Mesenchymal stem cell (in vitro differentiated cells and primary cell): ENCODE measurements at regions not wholly inside any gene's neighbourhood (a gene's known extent, or its start where the extent isn't known, plus 50 kb on each side); places are given as distances from the start of the nearest gene placed in this dataset.
A peak's percentile ranks its signal among the peaks of the same experiment; 100 is the strongest.

Experiments
- DNase-seq: peaks from one replicate; pipeline ENCODE4 v3.0.0-alpha.2; 2013
- H2AFZ ChIP-seq: one replicate; pipeline ENCODE4 v1.6.1; 2013; ENCODE audit warnings: low read depth, mild to moderate bottlenecking, control low read depth, inconsistent platforms, low read length, moderate library complexity
- H2AK5ac ChIP-seq: 2 replicates; pipeline ENCODE4 v1.6.1; 2013; ENCODE audit warnings: low read length, moderate library complexity, mild to moderate bottlenecking, inconsistent platforms; ENCODE audit not compliant: severe bottlenecking
- H2BK120ac ChIP-seq: one replicate; pipeline ENCODE4 v1.6.1; 2013; ENCODE audit warnings: low read depth, mild to moderate bottlenecking, inconsistent platforms, low read length, moderate library complexity
- H2BK12ac ChIP-seq, 2 experiments: one replicate each; pipeline ENCODE4 v1.6.1; 2013; ENCODE audit warnings: inconsistent platforms in 2 of 2, low read length in 2 of 2, mild to moderate bottlenecking in 2 of 2, moderate library complexity in 2 of 2, control low read depth in 1 of 2
- H2BK15ac ChIP-seq: one replicate; pipeline ENCODE4 v1.6.1; 2013; ENCODE audit warnings: mild to moderate bottlenecking, low read depth, inconsistent platforms; ENCODE audit not compliant: poor library complexity, severe bottlenecking
- H2BK5ac ChIP-seq: 2 replicates; pipeline ENCODE4 v1.6.1; 2013; ENCODE audit warnings: low read depth, mild to moderate bottlenecking, low read length, control low read depth, inconsistent platforms; ENCODE audit not compliant: poor library complexity, severe bottlenecking
- H3K14ac ChIP-seq, 2 experiments: one replicate each; pipeline ENCODE4 v1.6.1; 2013; ENCODE audit warnings: inconsistent platforms in 2 of 2, low read length in 2 of 2, control low read depth in 1 of 2, mild to moderate bottlenecking in 1 of 2, moderate library complexity in 1 of 2
- H3K18ac ChIP-seq, 2 experiments: one replicate each; pipeline ENCODE4 v1.6.1; 2013; ENCODE audit warnings: inconsistent platforms in 2 of 2, low read length in 2 of 2, control low read depth in 1 of 2, low read depth in 1 of 2, mild to moderate bottlenecking in 1 of 2
- H3K23ac ChIP-seq, 2 experiments: one replicate each; pipeline ENCODE4 v1.6.1; 2013; ENCODE audit warnings: inconsistent platforms in 2 of 2, low read length in 2 of 2, mild to moderate bottlenecking in 2 of 2, moderate library complexity in 2 of 2, control low read depth in 1 of 2
- H3K27ac ChIP-seq: 2 replicates; pipeline ENCODE4 v1.5.1; 2013; ENCODE audit warnings: mild to moderate bottlenecking, moderate library complexity, low read length, control low read depth, inconsistent platforms; ENCODE audit not compliant: poor library complexity, severe bottlenecking
- H3K27me3 ChIP-seq, 2 experiments: 2 replicates each; pipeline versions ENCODE4 v1.6.1 to v1.7.0; 2013; ENCODE audit warnings: low read length in 2 of 2, mild to moderate bottlenecking in 2 of 2, moderate library complexity in 2 of 2, control low read depth in 1 of 2, inconsistent platforms in 1 of 2; ENCODE audit not compliant: control insufficient read depth in 1 of 2, insufficient read depth in 1 of 2
- H3K36me3 ChIP-seq, 2 experiments: 2 replicates each; pipeline versions ENCODE4 v1.6.1 to v1.7.0; 2013; ENCODE audit warnings: low read length in 2 of 2, control low read depth in 1 of 2, inconsistent platforms in 1 of 2, low read depth in 1 of 2, mild to moderate bottlenecking in 1 of 2; ENCODE audit not compliant: insufficient read depth in 2 of 2, control insufficient read depth in 1 of 2
- H3K4ac ChIP-seq, 2 experiments: one replicate each; pipeline ENCODE4 v1.6.1; 2013; ENCODE audit warnings: inconsistent platforms in 2 of 2, low read length in 2 of 2, mild to moderate bottlenecking in 2 of 2, moderate library complexity in 2 of 2, control low read depth in 1 of 2, low read depth in 1 of 2
- H3K4me1 ChIP-seq: 2 replicates; pipeline ENCODE4 v1.6.1; 2013; ENCODE audit warnings: low read depth, low read length, control low read depth; ENCODE audit not compliant: control insufficient read depth, insufficient read depth
- H3K4me2 ChIP-seq: 2 replicates; pipeline ENCODE4 v1.6.1; 2013; ENCODE audit warnings: low read length, mild to moderate bottlenecking, inconsistent platforms; ENCODE audit not compliant: poor library complexity, severe bottlenecking
- H3K4me3 ChIP-seq, 2 experiments: 2 replicates each; pipeline versions ENCODE4 v1.5.1 to v1.7.0; 2013; ENCODE audit warnings: low read length in 2 of 2, mild to moderate bottlenecking in 2 of 2, control low read depth in 1 of 2, low read depth in 1 of 2; ENCODE audit not compliant: insufficient read depth in 1 of 2
- H3K79me1 ChIP-seq: replicated peaks from 2 replicates; pipeline ENCODE4 v1.6.1; 2013; ENCODE audit warnings: mild to moderate bottlenecking, control low read depth, low read length, inconsistent platforms; ENCODE audit not compliant: poor library complexity, severe bottlenecking
- H3K9ac ChIP-seq: 2 replicates; pipeline ENCODE4 v1.7.0; 2013; ENCODE audit warnings: mild to moderate bottlenecking, low read length, moderate library complexity
- H3K9me3 ChIP-seq: 2 replicates; pipeline ENCODE4 v1.7.0; 2013; ENCODE audit warnings: mild to moderate bottlenecking, low read length; ENCODE audit not compliant: control insufficient read depth
- H4K8ac ChIP-seq: one replicate; pipeline ENCODE4 v1.6.1; 2013; ENCODE audit warnings: inconsistent platforms, mild to moderate bottlenecking, low read length, moderate library complexity
- H4K91ac ChIP-seq: one replicate; pipeline ENCODE4 v1.6.1; 2013; ENCODE audit warnings: mild to moderate bottlenecking, low read length, inconsistent platforms
- WGBS: methylation state at CpG from one replicate; pipeline ENCODE4 v1.1.7; 2013; ENCODE audit warnings: mixed read lengths; 5-methylcytosine and 5-hydroxymethylcytosine counted together

DNA sequence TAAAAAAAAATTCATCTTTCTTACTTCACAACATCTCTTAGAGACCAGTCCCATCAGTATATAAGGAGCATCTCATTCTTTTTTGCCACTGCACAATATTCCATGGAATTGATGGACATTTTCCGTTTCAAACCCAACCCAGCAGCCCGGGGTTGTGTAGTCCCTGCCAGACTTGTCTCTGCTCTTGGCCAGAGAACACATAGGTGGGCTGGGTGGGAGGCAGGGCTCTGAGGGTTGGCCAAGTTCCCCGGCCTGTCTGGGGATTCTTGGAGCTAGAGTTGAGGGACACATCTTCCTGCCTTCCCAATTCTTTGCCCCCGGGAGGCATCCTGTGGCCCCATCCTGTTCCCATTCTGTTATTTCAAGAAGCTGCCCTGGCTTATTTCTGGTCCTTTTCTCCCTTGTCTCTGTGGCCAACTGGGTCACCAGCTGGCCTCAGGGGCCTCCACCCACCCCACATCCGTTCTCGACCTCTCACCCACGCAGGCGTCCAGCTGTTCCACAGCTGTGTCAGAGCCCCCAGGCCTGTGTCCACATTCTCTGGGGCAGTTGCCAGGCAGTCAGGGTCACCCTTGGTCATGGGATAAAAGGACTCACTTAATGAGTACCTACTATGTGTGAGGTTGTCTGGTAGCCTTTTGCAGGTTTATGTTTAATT lies 52.0 kb upstream of the CCDC63 start:
- Histone ChIP-seq H3K4ac (no peak overlapping the region), H3K4me3 (no peak overlapping the region), H3K23ac (no peak overlapping the region), H2BK15ac (peak overlapping the region; percentile 75), H3K27ac (no peak overlapping the region), H3K4me2 (no peak overlapping the region), H3K4me1 (peaks cover 3% of the 10 kb centered on the region), H2BK120ac (no peak overlapping the region), H2AK5ac (no peak overlapping the region), H4K91ac (no peak overlapping the region), H3K9me3 (peaks cover 5% of the 10 kb centered on the region), H3K79me1 (no peaks in the 10 kb centered on the region), H3K27me3 (peaks cover 0 to 2% of the 10 kb centered on the region in 2 experiments), H3K9ac (no peak overlapping the region), H3K14ac (no peak overlapping the region), H2BK12ac (no peak overlapping the region), H4K8ac (no peak overlapping the region), H2BK5ac (no peak overlapping the region), H2AFZ (no peak overlapping the region), H3K36me3 (no peaks in the 10 kb centered on the region), H3K18ac (no peak overlapping the region)
- 62% methylated on average over 6 of the region's 8 CpGs for WGBS
- peak; percentile 48 for DNase-seq

DNA sequence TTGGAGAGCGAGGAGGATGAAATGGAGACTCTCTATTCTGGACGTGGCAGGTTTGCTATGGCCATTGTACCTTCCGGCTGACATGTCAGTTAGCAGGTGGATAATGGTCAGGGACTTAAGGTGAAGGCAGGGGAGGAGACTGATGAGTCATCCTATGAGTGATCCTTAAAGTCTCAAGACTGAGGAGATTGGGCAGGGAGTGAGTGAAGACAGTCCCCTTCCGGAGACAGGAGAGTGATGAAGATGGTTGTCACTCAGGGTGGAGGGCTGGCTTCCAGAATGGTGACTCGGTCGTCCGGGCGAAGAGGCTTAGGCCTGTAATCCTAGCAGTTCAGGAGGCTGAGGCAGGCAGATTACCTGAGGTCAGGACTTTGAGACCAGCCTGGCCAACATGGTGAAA lies 49.8 kb upstream of the CCDC63 start:
- H3K9me3 ChIP-seq: peaks cover 18% of the 10 kb centered on the region
- H3K14ac ChIP-seq: no peak overlapping the region
- no peak for DNase-seq
- no peaks in the 10 kb centered on the region for H3K79me1 ChIP-seq
- H3K27ac ChIP-seq: no peak overlapping the region
- H3K4me3 ChIP-seq: no peak overlapping the region
- no peak overlapping the region for H4K91ac ChIP-seq
- no peak overlapping the region for H3K18ac ChIP-seq
- WGBS: 84% methylated on average over 8 of the region's 8 CpGs
- H2BK5ac ChIP-seq: no peak overlapping the region
- H2AFZ ChIP-seq: no peak overlapping the region
- H4K8ac ChIP-seq: no peak overlapping the region
- no peak overlapping the region for H3K4me2 ChIP-seq
- no peak overlapping the region for H3K23ac ChIP-seq
- H3K36me3 ChIP-seq: no peaks in the 10 kb centered on the region
- H2BK15ac ChIP-seq: no peak overlapping the region
- no peak overlapping the region for H3K4ac ChIP-seq
- H2BK12ac ChIP-seq: no peak overlapping the region
- peaks cover 3% of the 10 kb centered on the region for H3K4me1 ChIP-seq
- H2AK5ac ChIP-seq: no peak overlapping the region
- peaks cover 0 to 2% of the 10 kb centered on the region in 2 experiments for H3K27me3 ChIP-seq
- no peak overlapping the region for H2BK120ac ChIP-seq
- no peak overlapping the region for H3K9ac ChIP-seq
